ENCODE measurements at regions not wholly inside any gene's neighbourhood (a gene's known extent, or its start where the extent isn't known, plus 50 kb on each side); places are given as distances from the start of the nearest gene placed in this dataset.

DNA sequence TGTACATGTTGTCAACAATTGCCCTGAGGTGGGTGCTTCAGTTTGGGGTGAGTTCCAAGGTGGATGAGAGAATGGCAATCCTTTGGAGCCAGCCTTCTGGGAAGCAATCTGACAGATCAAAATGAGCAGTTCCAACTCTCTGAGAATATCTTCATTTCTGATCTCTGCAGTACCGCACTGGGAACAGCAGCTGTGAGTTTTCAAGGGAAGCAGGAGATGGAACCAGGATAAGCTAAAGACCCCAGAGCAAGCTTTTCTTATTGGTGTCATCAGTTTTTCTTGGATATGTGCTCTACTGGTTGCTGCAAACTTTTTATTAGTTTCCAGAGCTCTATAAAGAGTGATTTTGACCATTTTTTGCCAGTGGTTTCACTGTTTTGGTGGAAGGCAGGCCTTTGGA, 94.7 kb downstream of the KCNJ12 start:
- TF ChIP-seq MTF1 (CRISPR knock-in tag; IDR thresholded peaks at IDR 0.05) (no peak), FOXP1 (IDR thresholded peaks at IDR 0.05) (no peak), FOXP1 (CRISPR knock-in tag; IDR thresholded peaks at IDR 0.05) (no peak), FOXM1 (CRISPR knock-in tag; IDR thresholded peaks at IDR 0.05) (no peak), CTCF (CRISPR knock-in tag; IDR thresholded peaks at IDR 0.05) (no peak)

Measured in HepG2 (cell line).